ENCODE measurements at regions not wholly inside any gene's neighbourhood (a gene's known extent, or its start where the extent isn't known, plus 50 kb on each side); places are given as distances from the start of the nearest gene placed in this dataset.
"Not testable (repeated sequence)": the region's sequence is repeated elsewhere in the genome, so short reads cannot be mapped to it uniquely, and the experiment has no call there.

DNA sequence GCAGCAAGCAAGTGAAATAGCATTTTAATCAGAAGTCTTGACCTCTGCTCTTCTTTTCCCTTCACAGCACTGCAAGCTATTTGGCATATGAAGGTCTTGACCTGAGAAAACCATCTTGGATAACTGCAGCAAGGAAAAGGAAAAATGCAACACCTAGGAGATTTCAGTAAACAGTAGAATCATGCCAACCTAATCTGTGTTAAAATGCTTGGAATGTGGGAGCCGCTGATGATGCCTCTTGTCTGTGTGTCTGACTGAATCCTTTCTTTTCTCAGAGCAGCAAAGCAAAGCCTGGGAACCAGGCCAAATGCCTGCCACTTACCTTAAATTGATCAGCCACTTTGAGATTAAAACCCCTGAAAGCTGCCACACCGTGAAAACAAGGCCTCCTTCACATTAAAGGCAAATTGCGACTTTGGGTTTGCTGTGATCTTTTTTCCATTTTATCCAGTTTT is 80.4 kb upstream of the CDK6 start:
- no peak overlapping the region for H3K4me3 ChIP-seq (ENCODE audit: low read depth, low read length)
- H3K27ac ChIP-seq (ENCODE audit: low read depth, low read length): peak overlapping the region; percentile 22
- no peaks in the 10 kb centered on the region for H3K36me3 ChIP-seq (ENCODE audit: control insufficient read depth, insufficient read depth, low read length)
- peaks cover 12% of the 10 kb centered on the region for H3K4me1 ChIP-seq (ENCODE audit: control insufficient read depth, insufficient read depth, low read length)
- H3K9me3 ChIP-seq (ENCODE audit: control insufficient read depth, insufficient read depth, low read depth, low read length): no peaks in the 10 kb centered on the region
- no peaks in the 10 kb centered on the region for H3K27me3 ChIP-seq (ENCODE audit: control insufficient read depth, insufficient read depth, low read length)
- peak overlapping the region; percentile 3 for H3K9ac ChIP-seq (ENCODE audit: low read length)

DNA sequence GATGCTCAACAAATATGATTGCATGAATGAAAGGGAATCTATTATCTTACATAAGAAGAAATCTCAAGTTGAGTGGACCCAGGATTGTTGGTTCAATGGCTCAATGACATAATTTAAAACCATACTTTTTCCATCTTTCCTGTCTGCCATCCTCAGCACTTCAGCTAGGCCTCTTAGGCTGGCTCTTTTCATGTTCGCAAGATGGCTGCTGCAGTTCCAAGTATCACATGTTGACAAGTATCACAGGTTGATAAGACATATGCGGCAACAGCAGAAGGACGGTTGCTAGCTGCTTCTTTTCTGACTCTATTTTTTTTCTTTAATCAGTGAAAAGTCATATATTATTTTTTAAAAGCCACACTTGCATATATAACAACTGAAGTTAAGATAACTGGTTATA is 79.0 kb upstream of the CDK6 start:
- peaks cover 12% of the 10 kb centered on the region for H3K4me1 ChIP-seq (ENCODE audit: control insufficient read depth, insufficient read depth, low read length)
- H3K27me3 ChIP-seq (ENCODE audit: control insufficient read depth, insufficient read depth, low read length): no peaks in the 10 kb centered on the region
- H3K36me3 ChIP-seq (ENCODE audit: control insufficient read depth, insufficient read depth, low read length): no peaks in the 10 kb centered on the region
- H3K4me3 ChIP-seq (ENCODE audit: low read depth, low read length): no peak overlapping the region
- H3K9ac ChIP-seq (ENCODE audit: low read length): no peak overlapping the region
- H3K9me3 ChIP-seq (ENCODE audit: control insufficient read depth, insufficient read depth, low read depth, low read length): no peaks in the 10 kb centered on the region
- no peak overlapping the region for H3K27ac ChIP-seq (ENCODE audit: low read depth, low read length)

DNA sequence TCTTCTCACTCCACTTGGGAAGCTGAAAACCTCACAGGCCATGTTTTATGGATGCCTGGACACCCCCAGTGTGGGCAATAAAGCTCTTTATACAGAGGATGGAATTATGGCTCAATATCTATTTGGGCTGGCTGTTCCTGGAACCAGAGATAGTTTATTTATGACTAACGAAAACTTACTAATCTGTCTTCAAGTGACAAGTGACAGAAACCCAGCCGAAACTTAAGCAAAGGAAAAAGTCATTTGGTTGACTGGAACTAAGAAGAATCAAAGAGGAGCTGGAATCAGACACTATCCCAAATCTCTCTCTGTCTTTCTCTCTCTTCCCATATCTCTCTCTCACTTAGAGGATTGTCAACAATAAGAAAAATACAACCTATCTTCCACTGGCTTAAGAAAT is 78.3 kb upstream of the CDK6 start:
- no peaks in the 10 kb centered on the region for H3K27me3 ChIP-seq (ENCODE audit: control insufficient read depth, insufficient read depth, low read length)
- peaks cover 12% of the 10 kb centered on the region for H3K4me1 ChIP-seq (ENCODE audit: control insufficient read depth, insufficient read depth, low read length)
- no peak overlapping the region for H3K4me3 ChIP-seq (ENCODE audit: low read depth, low read length)
- no peaks in the 10 kb centered on the region for H3K36me3 ChIP-seq (ENCODE audit: control insufficient read depth, insufficient read depth, low read length)
- H3K9me3 ChIP-seq (ENCODE audit: control insufficient read depth, insufficient read depth, low read depth, low read length): no peaks in the 10 kb centered on the region
- no peak overlapping the region for H3K27ac ChIP-seq (ENCODE audit: low read depth, low read length)
- H3K9ac ChIP-seq (ENCODE audit: low read length): no peak overlapping the region

DNA sequence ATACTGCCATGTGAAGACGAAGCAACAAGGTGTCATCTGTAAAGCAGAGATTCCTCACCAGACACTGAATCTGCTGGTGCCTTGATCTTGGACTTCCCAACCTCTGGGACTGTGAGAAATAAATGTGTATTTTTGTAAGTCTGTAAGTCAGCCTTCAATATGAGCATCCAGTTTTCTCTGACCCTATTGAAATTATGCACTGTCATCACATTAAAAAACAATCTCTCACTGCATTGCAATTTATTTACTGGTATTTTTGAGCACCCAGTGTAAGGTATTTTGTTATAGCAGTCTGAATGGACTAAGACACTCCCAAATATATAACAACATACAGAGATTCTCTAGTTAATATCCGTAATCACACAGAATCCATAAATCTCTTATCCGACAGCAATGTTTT is 77.5 kb upstream of the CDK6 start:
- Histone ChIP-seq H3K36me3 (ENCODE audit: control insufficient read depth, insufficient read depth, low read length) (no peaks in the 10 kb centered on the region), H3K9me3 (ENCODE audit: control insufficient read depth, insufficient read depth, low read depth, low read length) (no peaks in the 10 kb centered on the region), H3K27me3 (ENCODE audit: control insufficient read depth, insufficient read depth, low read length) (no peaks in the 10 kb centered on the region), H3K4me1 (ENCODE audit: control insufficient read depth, insufficient read depth, low read length) (peaks cover 12% of the 10 kb centered on the region), H3K4me3 (ENCODE audit: low read depth, low read length) (no peak overlapping the region), H3K9ac (ENCODE audit: low read length) (no peak overlapping the region), H3K27ac (ENCODE audit: low read depth, low read length) (no peak overlapping the region)

DNA sequence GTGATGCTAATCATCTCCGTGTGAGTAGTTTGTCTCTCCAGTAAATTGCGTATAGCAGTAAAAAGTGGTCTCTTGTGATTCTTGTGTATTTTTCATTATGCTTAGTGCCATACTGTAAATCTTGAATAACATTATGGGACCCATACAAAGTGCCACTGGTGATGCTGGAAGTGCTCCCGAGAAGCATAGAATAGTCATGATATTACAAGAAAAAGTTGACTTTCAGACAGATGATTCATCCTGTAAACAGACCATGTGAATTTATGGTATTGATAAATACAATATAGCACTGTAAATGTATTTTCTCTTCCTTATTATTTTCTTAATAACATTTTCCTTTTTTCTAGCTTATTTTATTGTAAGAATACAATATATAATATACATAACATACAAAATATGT is 74.6 kb upstream of the CDK6 start:
- Histone ChIP-seq H3K4me3 (ENCODE audit: low read depth, low read length) (no peak overlapping the region), H3K4me1 (ENCODE audit: control insufficient read depth, insufficient read depth, low read length) (no peaks in the 10 kb centered on the region), H3K27me3 (ENCODE audit: control insufficient read depth, insufficient read depth, low read length) (no peaks in the 10 kb centered on the region), H3K27ac (ENCODE audit: low read depth, low read length) (no peak overlapping the region), H3K9me3 (ENCODE audit: control insufficient read depth, insufficient read depth, low read depth, low read length) (no peaks in the 10 kb centered on the region), H3K36me3 (ENCODE audit: control insufficient read depth, insufficient read depth, low read length) (no peaks in the 10 kb centered on the region), H3K9ac (ENCODE audit: low read length) (no peak overlapping the region)

DNA sequence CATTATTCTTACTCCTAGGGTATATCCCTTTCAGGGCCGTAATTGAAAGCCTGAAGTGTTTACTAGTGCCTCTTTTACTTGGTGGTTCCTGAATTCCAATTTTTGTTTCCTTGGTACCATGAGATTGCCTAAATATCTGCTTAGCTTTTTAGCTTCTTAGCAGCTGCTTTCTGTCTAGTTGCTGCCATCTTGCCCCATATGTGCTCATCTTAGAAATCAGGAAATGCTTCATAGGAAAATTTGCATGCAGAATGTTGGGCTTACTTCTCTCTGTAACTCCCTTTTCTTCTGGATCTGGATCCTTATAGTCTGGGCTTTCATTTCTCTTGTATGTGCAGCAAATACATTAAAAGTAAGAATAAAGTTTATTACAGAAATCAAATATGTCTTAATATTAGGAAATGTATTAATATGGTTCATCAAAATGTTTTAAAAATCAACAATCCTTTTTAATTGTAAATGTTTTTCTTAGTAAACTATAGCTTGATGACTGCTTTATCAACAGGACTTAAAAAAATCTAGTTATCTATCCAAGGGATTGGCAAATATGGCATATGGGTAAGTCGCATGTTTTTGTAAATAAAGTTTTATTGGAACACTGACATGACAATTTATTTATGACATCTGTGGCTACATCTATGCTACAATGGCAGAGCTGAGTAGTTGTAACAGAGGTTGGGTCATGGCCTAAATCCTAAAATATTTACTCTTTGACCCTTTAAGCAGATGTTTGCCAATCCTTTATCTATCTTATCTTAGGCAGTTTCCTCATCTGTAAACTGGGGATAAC is 73.5 kb upstream of the CDK6 start:
- no peaks in the 10 kb centered on the region for H3K9me3 ChIP-seq (ENCODE audit: control insufficient read depth, insufficient read depth, low read depth, low read length)
- H3K27me3 ChIP-seq (ENCODE audit: control insufficient read depth, insufficient read depth, low read length): no peaks in the 10 kb centered on the region
- H3K4me3 ChIP-seq (ENCODE audit: low read depth, low read length): no peak overlapping the region
- no peaks in the 10 kb centered on the region for H3K36me3 ChIP-seq (ENCODE audit: control insufficient read depth, insufficient read depth, low read length)
- no peak overlapping the region for H3K27ac ChIP-seq (ENCODE audit: low read depth, low read length)
- peaks cover under 1% of the 10 kb centered on the region; the same call in 1 of the 2 replicates for H3K4me1 ChIP-seq (ENCODE audit: control insufficient read depth, insufficient read depth, low read length)
- no peak overlapping the region for H3K9ac ChIP-seq (ENCODE audit: low read length)

DNA sequence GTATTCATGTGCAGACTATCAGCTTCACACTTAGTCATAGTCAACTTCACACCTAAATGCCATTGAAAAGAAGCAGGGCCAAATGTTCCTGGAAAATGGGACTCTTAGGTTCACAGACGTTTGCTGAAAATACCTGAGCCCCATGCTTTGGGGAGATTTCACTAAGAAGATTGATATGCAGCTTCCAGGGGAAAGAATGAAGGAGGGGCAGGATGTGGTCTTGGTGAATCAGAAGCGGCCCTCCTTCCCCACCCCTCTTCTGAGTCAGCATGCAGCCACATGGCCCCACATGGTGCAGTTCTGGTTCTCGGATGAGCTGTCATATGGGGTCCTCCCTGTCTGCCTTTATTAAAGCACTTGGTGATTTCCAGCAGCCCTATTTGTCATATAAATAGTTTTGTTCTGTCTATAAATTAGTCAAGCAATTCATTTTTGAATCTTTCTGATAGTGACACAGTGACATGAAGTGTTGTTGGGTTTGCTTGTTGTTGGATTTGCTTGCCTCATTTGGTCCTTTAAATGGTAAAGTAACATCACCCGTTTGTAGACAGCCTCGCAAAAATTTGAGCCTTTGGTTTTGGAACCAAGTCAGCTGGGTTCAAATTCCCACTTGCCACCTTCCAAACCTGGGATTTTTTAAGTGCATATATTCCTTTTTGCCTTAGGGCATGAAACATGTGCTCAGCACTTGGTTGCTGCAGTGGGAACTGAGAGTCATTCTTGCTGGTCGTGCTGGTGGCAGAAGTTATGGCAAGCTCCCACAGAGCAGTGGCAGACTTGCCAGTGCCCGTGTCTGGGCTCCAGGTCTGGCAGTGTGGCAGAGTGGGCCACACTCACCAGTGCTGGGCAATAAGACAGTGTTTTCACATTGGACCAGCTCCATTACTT is 68.1 kb upstream of the CDK6 start:
- H3K4me1 ChIP-seq (ENCODE audit: control insufficient read depth, insufficient read depth, low read length): peaks cover 7% of the 10 kb centered on the region; the same call in 1 of the 2 replicates
- H3K4me3 ChIP-seq (ENCODE audit: low read depth, low read length): no peak overlapping the region
- H3K27ac ChIP-seq (ENCODE audit: low read depth, low read length): no peak overlapping the region; the same call in 1 of the 2 replicates
- H3K36me3 ChIP-seq (ENCODE audit: control insufficient read depth, insufficient read depth, low read length): no peaks in the 10 kb centered on the region
- no peaks in the 10 kb centered on the region for H3K27me3 ChIP-seq (ENCODE audit: control insufficient read depth, insufficient read depth, low read length)
- H3K9ac ChIP-seq (ENCODE audit: low read length): no peak overlapping the region
- H3K9me3 ChIP-seq (ENCODE audit: control insufficient read depth, insufficient read depth, low read depth, low read length): no peaks in the 10 kb centered on the region

DNA sequence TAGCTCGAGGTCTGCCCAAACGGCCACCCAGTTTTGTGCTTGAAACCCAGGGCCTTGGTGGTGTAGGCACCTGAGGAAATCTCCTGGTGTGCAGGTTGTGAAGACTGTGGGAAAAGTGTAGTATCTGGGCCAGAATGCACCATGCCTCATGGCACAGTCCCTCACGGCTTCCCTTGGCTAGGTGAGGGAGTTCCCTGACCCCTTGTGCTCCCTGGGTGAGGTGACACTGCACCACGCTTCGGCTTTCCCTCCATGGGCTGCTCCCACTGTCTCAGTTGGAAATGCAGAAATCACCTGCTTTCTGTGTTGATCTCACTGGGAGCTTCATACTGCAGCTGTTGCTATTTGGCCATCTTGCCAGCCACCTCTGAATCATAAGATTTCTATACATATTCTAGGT is 62.4 kb upstream of the CDK6 start:
- no peaks in the 10 kb centered on the region for H3K36me3 ChIP-seq (ENCODE audit: control insufficient read depth, insufficient read depth, low read length)
- no peak overlapping the region for H3K4me3 ChIP-seq (ENCODE audit: low read depth, low read length)
- no peak overlapping the region for H3K9ac ChIP-seq (ENCODE audit: low read length)
- no peaks in the 10 kb centered on the region for H3K27me3 ChIP-seq (ENCODE audit: control insufficient read depth, insufficient read depth, low read length)
- no peak overlapping the region for H3K27ac ChIP-seq (ENCODE audit: low read depth, low read length)
- H3K4me1 ChIP-seq (ENCODE audit: control insufficient read depth, insufficient read depth, low read length): no peaks in the 10 kb centered on the region
- peaks cover 10% of the 10 kb centered on the region for H3K9me3 ChIP-seq (ENCODE audit: control insufficient read depth, insufficient read depth, low read depth, low read length)

DNA sequence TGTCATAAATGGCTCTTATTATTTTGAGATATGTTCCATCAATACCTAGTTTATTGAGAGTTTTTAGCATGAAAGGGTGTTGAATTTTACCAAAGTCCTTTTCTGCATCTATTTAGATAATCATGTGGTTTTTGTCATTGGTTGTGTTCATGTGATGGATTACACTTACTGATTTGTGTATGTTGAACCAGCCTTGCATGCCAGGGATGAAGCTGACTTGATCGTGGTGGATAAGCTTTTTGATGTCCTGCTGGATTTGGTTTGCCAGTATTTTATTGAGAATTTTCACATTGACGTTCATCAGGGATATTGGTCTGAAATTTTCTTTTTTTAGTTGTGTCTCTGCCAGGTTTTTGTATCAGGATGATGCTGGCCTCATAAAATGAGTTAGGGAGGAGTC is 58.5 kb upstream of the CDK6 start:
- H3K4me1 ChIP-seq (ENCODE audit: control insufficient read depth, insufficient read depth, low read length); H3K4me3 ChIP-seq (ENCODE audit: low read depth, low read length); H3K27me3 ChIP-seq (ENCODE audit: control insufficient read depth, insufficient read depth, low read length); H3K9me3 ChIP-seq (ENCODE audit: control insufficient read depth, insufficient read depth, low read depth, low read length); H3K27ac ChIP-seq (ENCODE audit: low read depth, low read length); H3K9ac ChIP-seq (ENCODE audit: low read length); H3K36me3 ChIP-seq (ENCODE audit: control insufficient read depth, insufficient read depth, low read length): not testable (repeated sequence)

DNA sequence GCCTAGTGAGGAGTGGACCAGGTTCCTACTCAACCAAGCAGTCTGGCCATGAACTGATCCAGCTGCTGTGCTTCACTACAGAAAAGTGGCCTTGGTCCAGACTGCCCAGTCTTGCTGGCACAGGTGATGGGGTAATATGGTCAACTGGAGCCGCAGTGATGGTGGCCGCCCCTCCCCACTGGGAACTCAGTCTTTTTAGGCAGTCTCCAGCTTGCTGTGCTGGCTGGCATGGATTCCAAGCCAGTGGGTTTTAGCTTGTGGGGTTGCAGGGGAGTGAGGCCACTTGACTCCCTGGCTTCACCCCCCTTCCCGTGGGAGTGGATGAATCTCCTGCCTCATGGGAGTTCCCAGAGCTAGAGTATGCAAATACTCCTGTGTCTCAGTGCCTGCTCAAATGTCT is 52.7 kb upstream of the CDK6 start:
- no peaks in the 10 kb centered on the region for H3K36me3 ChIP-seq (ENCODE audit: control insufficient read depth, insufficient read depth, low read length)
- H3K4me1 ChIP-seq (ENCODE audit: control insufficient read depth, insufficient read depth, low read length): no peaks in the 10 kb centered on the region
- H3K27me3 ChIP-seq (ENCODE audit: control insufficient read depth, insufficient read depth, low read length): no peaks in the 10 kb centered on the region
- H3K27ac ChIP-seq (ENCODE audit: low read depth, low read length): no peak overlapping the region
- no peak overlapping the region for H3K9ac ChIP-seq (ENCODE audit: low read length)
- no peak overlapping the region for H3K4me3 ChIP-seq (ENCODE audit: low read depth, low read length)
- no peaks in the 10 kb centered on the region for H3K9me3 ChIP-seq (ENCODE audit: control insufficient read depth, insufficient read depth, low read depth, low read length)
